GM23338 (cell line): ENCODE measurements at regions not wholly inside any gene's neighbourhood (a gene's known extent, or its start where the extent isn't known, plus 50 kb on each side); places are given as distances from the start of the nearest gene placed in this dataset.
"Not testable (repeated sequence)": the region's sequence is repeated elsewhere in the genome, so short reads cannot be mapped to it uniquely, and the experiment has no call there.

ENCODE experiments used
- ATAC-seq: fragments of 200-7000 bp; cut with Tn5 transposase; 3 replicates; pipeline ENCODE4 v1.9.1; 2020
- DNase-seq: peaks from one replicate; pipeline ENCODE4 v3.0.0-alpha.2; 2015; ENCODE audit warnings: low spot score
- H2AFZ ChIP-seq: fragments of 200-600 bp; sonication (generic); 2 replicates; pipeline ENCODE4 v1.8.0; 2016; ENCODE audit warnings: antibody characterized with exemption, mild to moderate bottlenecking, moderate library complexity
- H3F3A ChIP-seq: fragments of 200-600 bp; sonication (generic); replicated peaks from 2 replicates; pipeline ENCODE4 v1.8.0; 2017; ENCODE audit warnings: antibody characterized with exemption, mixed run types, low read depth
- H3K27ac ChIP-seq: fragments of 200-600 bp; sonication (generic); 2 replicates; pipeline ENCODE4 v1.6.1; 2016; ENCODE audit warnings: low read depth
- H3K27me3 ChIP-seq: fragments of 200-600 bp; sonication (generic); 2 replicates; pipeline ENCODE4 v1.8.0; 2016; ENCODE audit warnings: mild to moderate bottlenecking, mixed run types, moderate library complexity; ENCODE audit not compliant: insufficient read depth
- H3K36me3 ChIP-seq: fragments of 200-600 bp; sonication (generic); 2 replicates; pipeline ENCODE4 v1.8.0; 2016; ENCODE audit warnings: mild to moderate bottlenecking; ENCODE audit not compliant: insufficient read depth
- H3K4me1 ChIP-seq: fragments of 200-600 bp; sonication (generic); 2 replicates; pipeline ENCODE4 v1.8.0; 2016; ENCODE audit warnings: mild to moderate bottlenecking, moderate library complexity; ENCODE audit not compliant: insufficient read depth
- H3K4me2 ChIP-seq: fragments of 200-600 bp; sonication (generic); 2 replicates; pipeline ENCODE4 v1.7.1; 2017; ENCODE audit warnings: mixed run types
- H3K4me3 ChIP-seq: fragments of 200-600 bp; sonication (generic); 2 replicates; pipeline ENCODE4 v1.6.1; 2016; ENCODE audit warnings: mixed run types
- H3K79me2 ChIP-seq: fragments of 200-600 bp; sonication (generic); replicated peaks from 2 replicates; pipeline ENCODE4 v1.8.0; 2017; ENCODE audit warnings: mild to moderate bottlenecking; ENCODE audit not compliant: insufficient read depth
- H3K9me2 ChIP-seq: fragments of 200-600 bp; sonication (generic); 2 replicates; pipeline ENCODE4 v1.8.0; 2017; ENCODE audit not compliant: insufficient read depth
- H4K20me1 ChIP-seq: fragments of 200-600 bp; sonication (generic); replicated peaks from 2 replicates; pipeline ENCODE4 v1.8.0; 2017; ENCODE audit warnings: mild to moderate bottlenecking; ENCODE audit not compliant: insufficient read depth
- H3K27ac Mint-ChIP-seq: 2 replicates; pipeline ENCODE4 v1.8.0; 2020; ENCODE audit warnings: inconsistent platforms, mild to moderate bottlenecking, moderate library complexity, mixed read lengths
- H3K27me3 Mint-ChIP-seq: 3 replicates; pipeline ENCODE4 v1.8.0; 2022; ENCODE audit warnings: low read depth, mild to moderate bottlenecking, moderate library complexity, mixed read lengths, inconsistent platforms; ENCODE audit not compliant: insufficient read depth, poor library complexity
- H3K36me3 Mint-ChIP-seq: 3 replicates; pipeline ENCODE4 v1.8.0; 2021; ENCODE audit warnings: low read depth, mild to moderate bottlenecking, inconsistent platforms, moderate library complexity, mixed read lengths
- H3K4me1 Mint-ChIP-seq: 3 replicates; pipeline ENCODE4 v1.8.0; 2020; ENCODE audit warnings: mild to moderate bottlenecking, inconsistent platforms, mixed read lengths
- H3K4me3 Mint-ChIP-seq: 3 replicates; pipeline ENCODE4 v1.8.0; 2021; ENCODE audit warnings: moderate library complexity, mild to moderate bottlenecking, inconsistent platforms, mixed read lengths
- H3K9me3 Mint-ChIP-seq: 3 replicates; pipeline ENCODE4 v1.8.0; 2020; ENCODE audit warnings: moderate library complexity, mild to moderate bottlenecking, inconsistent platforms, mixed read lengths
- POLR2AphosphoS5 ChIP-seq: IDR thresholded peaks from 2 replicates; pipeline ENCODE4 v1.6.1; 2016; ENCODE audit warnings: antibody characterized with exemption, low read depth
- ZNF114 ChIP-seq: fragments of 250-450 bp; sonication (Bioruptor Pico); IDR thresholded peaks from 2 replicates; pipeline ENCODE4 v1.5.0; 2020; ENCODE audit warnings: mild to moderate bottlenecking, moderate library complexity
- ZNF331 ChIP-seq: fragments of 250-450 bp; sonication (Bioruptor Pico); IDR thresholded peaks from 2 replicates; pipeline ENCODE4 v1.5.0; 2020; ENCODE audit warnings: low read depth, mild to moderate bottlenecking, moderate library complexity
- TF ChIP-seq, protein P1 (sequence below): IDR thresholded peaks from one replicate; pipeline ENCODE4 v1.6.1; 2018; ENCODE audit warnings: antibody characterized with exemption; ENCODE audit not compliant: unreplicated experiment
- TF ChIP-seq, protein P2 (sequence below): fragments of 250-450 bp; sonication (Bioruptor Pico); IDR thresholded peaks from 2 replicates; pipeline ENCODE4 v1.5.0; 2020; ENCODE audit warnings: mild to moderate bottlenecking, moderate library complexity

DNA sequence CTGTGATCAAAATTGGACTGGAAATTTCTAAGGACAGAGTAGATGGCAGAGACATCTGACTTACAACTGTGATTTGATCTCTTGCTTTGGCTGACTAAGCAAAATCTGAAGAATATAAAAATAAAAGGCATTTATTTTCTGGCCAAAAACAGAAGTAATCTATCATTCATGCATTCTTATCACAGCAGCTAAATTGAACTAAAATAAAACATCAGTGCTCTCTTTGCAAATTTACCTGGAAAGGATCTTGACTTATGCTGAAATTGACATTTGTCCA is 81.4 kb upstream of the ZNF678 start:
- H3K27me3 Mint-ChIP-seq, result peaks cover 5% of the 10 kb centered on the region
- TF ChIP-seq, protein P1, sequence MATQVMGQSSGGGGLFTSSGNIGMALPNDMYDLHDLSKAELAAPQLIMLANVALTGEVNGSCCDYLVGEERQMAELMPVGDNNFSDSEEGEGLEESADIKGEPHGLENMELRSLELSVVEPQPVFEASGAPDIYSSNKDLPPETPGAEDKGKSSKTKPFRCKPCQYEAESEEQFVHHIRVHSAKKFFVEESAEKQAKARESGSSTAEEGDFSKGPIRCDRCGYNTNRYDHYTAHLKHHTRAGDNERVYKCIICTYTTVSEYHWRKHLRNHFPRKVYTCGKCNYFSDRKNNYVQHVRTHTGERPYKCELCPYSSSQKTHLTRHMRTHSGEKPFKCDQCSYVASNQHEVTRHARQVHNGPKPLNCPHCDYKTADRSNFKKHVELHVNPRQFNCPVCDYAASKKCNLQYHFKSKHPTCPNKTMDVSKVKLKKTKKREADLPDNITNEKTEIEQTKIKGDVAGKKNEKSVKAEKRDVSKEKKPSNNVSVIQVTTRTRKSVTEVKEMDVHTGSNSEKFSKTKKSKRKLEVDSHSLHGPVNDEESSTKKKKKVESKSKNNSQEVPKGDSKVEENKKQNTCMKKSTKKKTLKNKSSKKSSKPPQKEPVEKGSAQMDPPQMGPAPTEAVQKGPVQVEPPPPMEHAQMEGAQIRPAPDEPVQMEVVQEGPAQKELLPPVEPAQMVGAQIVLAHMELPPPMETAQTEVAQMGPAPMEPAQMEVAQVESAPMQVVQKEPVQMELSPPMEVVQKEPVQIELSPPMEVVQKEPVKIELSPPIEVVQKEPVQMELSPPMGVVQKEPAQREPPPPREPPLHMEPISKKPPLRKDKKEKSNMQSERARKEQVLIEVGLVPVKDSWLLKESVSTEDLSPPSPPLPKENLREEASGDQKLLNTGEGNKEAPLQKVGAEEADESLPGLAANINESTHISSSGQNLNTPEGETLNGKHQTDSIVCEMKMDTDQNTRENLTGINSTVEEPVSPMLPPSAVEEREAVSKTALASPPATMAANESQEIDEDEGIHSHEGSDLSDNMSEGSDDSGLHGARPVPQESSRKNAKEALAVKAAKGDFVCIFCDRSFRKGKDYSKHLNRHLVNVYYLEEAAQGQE, result no peak
- no peak for TF ChIP-seq ZNF331 (CRISPR knock-in tag)
- no peak for TF ChIP-seq ZNF114
- Histone ChIP-seq H3F3A (no peaks in the 10 kb centered on the region), H3K79me2 (no peaks in the 10 kb centered on the region), H3K4me2 (no peak overlapping the region), H4K20me1 (no peaks in the 10 kb centered on the region), H2AFZ (no peak overlapping the region), H3K36me3 (no peaks in the 10 kb centered on the region), H3K4me3 (no peak overlapping the region), H3K9me2 (0 out of 2 replicates have a peak, but pooled peaks cover 4% of the 10 kb centered on the region), H3K27ac (no peak overlapping the region), H3K27me3 (no peaks in the 10 kb centered on the region), H3K4me1 (no peaks in the 10 kb centered on the region)
- H3K9me3 Mint-ChIP-seq, result peaks cover 15% of the 10 kb centered on the region
- no peak overlapping the region for H3K27ac Mint-ChIP-seq
- ATAC-seq (no peak), DNase-seq (no peak)
- no peak overlapping the region for H3K4me3 Mint-ChIP-seq
- peaks cover 7% of the 10 kb centered on the region; the same call in 2 of the 3 replicates for H3K36me3 Mint-ChIP-seq
- H3K4me1 Mint-ChIP-seq, result no peaks in the 10 kb centered on the region

DNA sequence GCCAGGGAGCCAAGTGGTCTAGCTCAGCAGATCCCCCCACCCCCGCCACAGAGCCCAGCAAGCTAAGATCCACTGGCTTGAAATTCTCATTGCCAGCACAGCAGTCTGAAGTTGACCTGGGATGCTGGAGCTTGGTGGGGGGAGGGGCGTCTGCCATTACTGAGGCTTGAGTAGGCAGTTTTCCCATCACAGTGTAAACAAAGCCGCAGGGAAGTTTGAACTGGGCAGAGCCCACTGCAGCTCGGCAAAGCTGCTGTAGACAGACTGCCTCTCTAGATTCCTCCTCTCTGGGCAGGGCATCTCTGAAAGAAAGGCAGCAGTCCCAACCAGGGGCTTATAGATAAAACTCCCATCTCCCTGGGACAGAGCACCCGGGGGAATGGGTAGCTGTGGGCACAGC is 89.3 kb upstream of the ZNF678 start:
- not testable (repeated sequence) for H4K20me1 ChIP-seq, H3K36me3 ChIP-seq, H3K27ac Mint-ChIP-seq, H3K27me3 ChIP-seq, H3K4me1 ChIP-seq, H3K36me3 Mint-ChIP-seq, H3F3A ChIP-seq, H3K79me2 ChIP-seq, H3K27ac ChIP-seq, H3K4me1 Mint-ChIP-seq, DNase-seq, H3K4me3 ChIP-seq, H3K27me3 Mint-ChIP-seq, H3K4me3 Mint-ChIP-seq, ATAC-seq, H3K9me2 ChIP-seq
- peaks cover 21% of the 10 kb centered on the region for H3K9me3 Mint-ChIP-seq
- peak overlapping the region; percentile 51 for H3K4me2 ChIP-seq
- peak overlapping the region; percentile 94 for H2AFZ ChIP-seq

DNA sequence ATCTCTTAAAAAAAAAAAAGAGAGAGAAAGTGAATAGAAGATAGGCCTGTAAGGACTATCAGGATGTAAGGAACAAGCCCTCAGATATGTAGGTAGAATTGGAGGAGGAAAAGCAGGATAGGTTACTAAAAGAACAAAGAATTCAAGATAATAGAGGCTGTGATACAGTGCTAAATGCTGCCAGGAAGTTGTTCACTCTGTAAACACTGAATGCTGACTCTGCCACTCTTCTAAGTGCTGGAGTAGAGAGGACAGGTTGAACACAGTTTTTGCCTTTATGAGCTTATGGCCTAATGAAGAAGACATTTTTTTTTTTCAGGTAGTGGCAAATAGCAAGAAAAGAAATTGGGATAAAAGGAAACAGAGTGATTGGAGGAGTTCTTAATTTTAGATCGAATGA is 90.6 kb upstream of the ZNF678 start:
- Histone ChIP-seq H3K4me3 (no peak overlapping the region), H3K4me1 (no peaks in the 10 kb centered on the region), H3K27me3 (no peaks in the 10 kb centered on the region), H3F3A (no peaks in the 10 kb centered on the region), H3K9me2 (0 out of 2 replicates have a peak, but pooled peaks cover 4% of the 10 kb centered on the region), H2AFZ (no peak overlapping the region), H3K79me2 (no peaks in the 10 kb centered on the region), H3K27ac (no peak overlapping the region), H3K36me3 (no peaks in the 10 kb centered on the region; the same call in 1 of the 2 replicates), H4K20me1 (no peaks in the 10 kb centered on the region), H3K4me2 (no peak overlapping the region)
- no peak overlapping the region for H3K4me3 Mint-ChIP-seq
- peaks cover 6% of the 10 kb centered on the region for H3K27me3 Mint-ChIP-seq
- ATAC-seq, result no peak
- H3K27ac Mint-ChIP-seq, result no peak overlapping the region
- peaks cover 21% of the 10 kb centered on the region for H3K9me3 Mint-ChIP-seq
- H3K36me3 Mint-ChIP-seq, result peaks cover 8% of the 10 kb centered on the region; the same call in 2 of the 3 replicates
- peaks cover 6% of the 10 kb centered on the region; the same call in 1 of the 3 replicates for H3K4me1 Mint-ChIP-seq
- TF ChIP-seq POLR2AphosphoS5, result no peak
- TF ChIP-seq, protein P2, sequence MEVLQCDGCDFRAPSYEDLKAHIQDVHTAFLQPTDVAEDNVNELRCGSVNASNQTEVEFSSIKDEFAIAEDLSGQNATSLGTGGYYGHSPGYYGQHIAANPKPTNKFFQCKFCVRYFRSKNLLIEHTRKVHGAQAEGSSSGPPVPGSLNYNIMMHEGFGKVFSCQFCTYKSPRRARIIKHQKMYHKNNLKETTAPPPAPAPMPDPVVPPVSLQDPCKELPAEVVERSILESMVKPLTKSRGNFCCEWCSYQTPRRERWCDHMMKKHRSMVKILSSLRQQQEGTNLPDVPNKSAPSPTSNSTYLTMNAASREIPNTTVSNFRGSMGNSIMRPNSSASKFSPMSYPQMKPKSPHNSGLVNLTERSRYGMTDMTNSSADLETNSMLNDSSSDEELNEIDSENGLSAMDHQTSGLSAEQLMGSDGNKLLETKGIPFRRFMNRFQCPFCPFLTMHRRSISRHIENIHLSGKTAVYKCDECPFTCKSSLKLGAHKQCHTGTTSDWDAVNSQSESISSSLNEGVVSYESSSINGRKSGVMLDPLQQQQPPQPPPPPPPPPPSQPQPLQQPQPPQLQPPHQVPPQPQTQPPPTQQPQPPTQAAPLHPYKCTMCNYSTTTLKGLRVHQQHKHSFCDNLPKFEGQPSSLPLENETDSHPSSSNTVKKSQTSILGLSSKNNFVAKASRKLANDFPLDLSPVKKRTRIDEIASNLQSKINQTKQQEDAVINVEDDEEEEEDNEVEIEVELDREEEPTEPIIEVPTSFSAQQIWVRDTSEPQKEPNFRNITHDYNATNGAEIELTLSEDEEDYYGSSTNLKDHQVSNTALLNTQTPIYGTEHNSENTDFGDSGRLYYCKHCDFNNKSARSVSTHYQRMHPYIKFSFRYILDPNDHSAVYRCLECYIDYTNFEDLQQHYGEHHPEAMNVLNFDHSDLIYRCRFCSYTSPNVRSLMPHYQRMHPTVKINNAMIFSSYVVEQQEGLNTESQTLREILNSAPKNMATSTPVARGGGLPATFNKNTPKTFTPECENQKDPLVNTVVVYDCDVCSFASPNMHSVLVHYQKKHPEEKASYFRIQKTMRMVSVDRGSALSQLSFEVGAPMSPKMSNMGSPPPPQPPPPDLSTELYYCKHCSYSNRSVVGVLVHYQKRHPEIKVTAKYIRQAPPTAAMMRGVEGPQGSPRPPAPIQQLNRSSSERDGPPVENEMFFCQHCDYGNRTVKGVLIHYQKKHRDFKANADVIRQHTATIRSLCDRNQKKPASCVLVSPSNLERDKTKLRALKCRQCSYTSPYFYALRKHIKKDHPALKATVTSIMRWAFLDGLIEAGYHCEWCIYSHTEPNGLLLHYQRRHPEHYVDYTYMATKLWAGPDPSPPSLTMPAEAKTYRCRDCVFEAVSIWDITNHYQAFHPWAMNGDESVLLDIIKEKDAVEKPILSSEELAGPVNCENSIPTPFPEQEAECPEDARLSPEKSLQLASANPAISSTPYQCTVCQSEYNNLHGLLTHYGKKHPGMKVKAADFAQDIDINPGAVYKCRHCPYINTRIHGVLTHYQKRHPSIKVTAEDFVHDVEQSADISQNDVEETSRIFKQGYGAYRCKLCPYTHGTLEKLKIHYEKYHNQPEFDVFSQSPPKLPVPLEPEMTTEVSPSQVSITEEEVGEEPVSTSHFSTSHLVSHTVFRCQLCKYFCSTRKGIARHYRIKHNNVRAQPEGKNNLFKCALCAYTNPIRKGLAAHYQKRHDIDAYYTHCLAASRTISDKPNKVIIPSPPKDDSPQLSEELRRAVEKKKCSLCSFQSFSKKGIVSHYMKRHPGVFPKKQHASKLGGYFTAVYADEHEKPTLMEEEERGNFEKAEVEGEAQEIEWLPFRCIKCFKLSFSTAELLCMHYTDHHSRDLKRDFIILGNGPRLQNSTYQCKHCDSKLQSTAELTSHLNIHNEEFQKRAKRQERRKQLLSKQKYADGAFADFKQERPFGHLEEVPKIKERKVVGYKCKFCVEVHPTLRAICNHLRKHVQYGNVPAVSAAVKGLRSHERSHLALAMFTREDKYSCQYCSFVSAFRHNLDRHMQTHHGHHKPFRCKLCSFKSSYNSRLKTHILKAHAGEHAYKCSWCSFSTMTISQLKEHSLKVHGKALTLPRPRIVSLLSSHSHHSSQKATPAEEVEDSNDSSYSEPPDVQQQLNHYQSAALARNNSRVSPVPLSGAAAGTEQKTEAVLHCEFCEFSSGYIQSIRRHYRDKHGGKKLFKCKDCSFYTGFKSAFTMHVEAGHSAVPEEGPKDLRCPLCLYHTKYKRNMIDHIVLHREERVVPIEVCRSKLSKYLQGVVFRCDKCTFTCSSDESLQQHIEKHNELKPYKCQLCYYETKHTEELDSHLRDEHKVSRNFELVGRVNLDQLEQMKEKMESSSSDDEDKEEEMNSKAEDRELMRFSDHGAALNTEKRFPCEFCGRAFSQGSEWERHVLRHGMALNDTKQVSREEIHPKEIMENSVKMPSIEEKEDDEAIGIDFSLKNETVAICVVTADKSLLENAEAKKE (CRISPR knock-in tag), result no peak
- no peak for DNase-seq
